H1 (cell line): ENCODE measurements at regions not wholly inside any gene's neighbourhood (a gene's known extent, or its start where the extent isn't known, plus 50 kb on each side); places are given as distances from the start of the nearest gene placed in this dataset.

Experiments
- CTCF ChIA-PET: fragments of 300-600 bp; sonication (Branson Sonifier 250); formaldehyde crosslinking; loops from one replicate; lab custom pipeline; 2021; ENCODE audit not compliant: partially characterized antibody; lab: Charles Lee
- POLR2A ChIA-PET: fragments of 300-600 bp; sonication (Branson Sonifier 250); formaldehyde crosslinking; loops from one replicate; lab custom pipeline; 2021; ENCODE audit warnings: inconsistent platforms; ENCODE audit not compliant: partially characterized antibody; lab: Charles Lee
- DNase-seq, 2 experiments: peaks; one replicate each; pipeline versions ENCODE4 v3.0.0 to v3.0.0-alpha.2; 2010 to 2022; ENCODE audit warnings: low spot score in 2 of 2, low read depth in 1 of 2, mixed read lengths in 1 of 2
- FAIRE-seq: peaks from 2 replicates; lab custom pipeline; 2011; peaks lifted over from hg19 to GRCh38; lab: Jason Lieb, UNC
- H2AFZ ChIP-seq: 2 replicates; pipeline ENCODE4 v1.8.1; 2012; ENCODE audit warnings: low read length, inconsistent platforms
- H2AK5ac ChIP-seq: 2 replicates; pipeline ENCODE4 v1.6.1; 2013; ENCODE audit warnings: low read depth, low read length
- H2BK120ac ChIP-seq: replicated peaks from 2 replicates; pipeline ENCODE3; 2013; ENCODE audit warnings: low read depth, low read length, inconsistent platforms
- H2BK12ac ChIP-seq: 2 replicates; pipeline ENCODE4 v1.6.1; 2013; ENCODE audit warnings: low read depth, low read length
- H2BK15ac ChIP-seq: 2 replicates; pipeline ENCODE4 v1.6.1; 2013; ENCODE audit warnings: low read length
- H2BK20ac ChIP-seq: 2 replicates; pipeline ENCODE4 v1.6.1; 2013; ENCODE audit warnings: low read length
- H2BK5ac ChIP-seq: 2 replicates; pipeline ENCODE4 v1.6.1; 2013; ENCODE audit warnings: low read depth, low read length
- H3K14ac ChIP-seq: 2 replicates; pipeline ENCODE4 v1.6.1; 2013; ENCODE audit warnings: inconsistent platforms; ENCODE audit not compliant: insufficient read length
- H3K18ac ChIP-seq: 2 replicates; pipeline ENCODE4 v1.6.1; 2013; ENCODE audit warnings: low read length; ENCODE audit errors: extremely low read depth
- H3K23ac ChIP-seq: 2 replicates; pipeline ENCODE4 v1.6.1; 2013; ENCODE audit warnings: inconsistent platforms; ENCODE audit not compliant: insufficient read length
- H3K23me2 ChIP-seq: 2 replicates; pipeline ENCODE4 v1.6.1; 2013; ENCODE audit warnings: low read depth, low read length
- H3K27ac ChIP-seq: 2 replicates; pipeline ENCODE4 v1.6.1; 2011; ENCODE audit warnings: low read depth, low read length, inconsistent platforms
- H3K27me3 ChIP-seq, 4 experiments: replicated peaks in 1 of 4; 1 replicate in 1 of 4; 2 replicates in 3 of 4; pipeline versions ENCODE4 v1.6.1 to v1.8.1; 2011 to 2013; ENCODE audit warnings: low read length in 3 of 4, mild to moderate bottlenecking in 3 of 4, inconsistent platforms in 2 of 4, mixed read lengths in 2 of 4, moderate library complexity in 1 of 4; ENCODE audit not compliant: control insufficient read depth in 3 of 4, insufficient read depth in 3 of 4; ENCODE audit errors: extremely low read depth in 1 of 4
- H3K36me3 ChIP-seq, 4 experiments: 2 replicates each; pipeline versions ENCODE4 v1.6.1 to v1.8.1; 2011 to 2013; ENCODE audit warnings: mild to moderate bottlenecking in 4 of 4, low read length in 3 of 4, moderate library complexity in 2 of 4, control low read depth in 1 of 4, inconsistent platforms in 1 of 4; ENCODE audit not compliant: insufficient read depth in 4 of 4, control insufficient read depth in 2 of 4
- H3K4ac ChIP-seq: replicated peaks from 2 replicates; pipeline ENCODE3; 2013; ENCODE audit warnings: low read length, low read depth, mixed read lengths, inconsistent platforms; ENCODE audit not compliant: insufficient read length
- H3K4me1 ChIP-seq, 4 experiments: replicated peaks in 1 of 4; 1 replicate in 1 of 4; 2 replicates in 3 of 4; pipeline versions ENCODE4 v1.6.1 to v1.8.1; 2011 to 2013; ENCODE audit warnings: low read length in 3 of 4, inconsistent platforms in 2 of 4, mixed read lengths in 1 of 4; ENCODE audit not compliant: insufficient read depth in 4 of 4, control insufficient read depth in 3 of 4
- H3K4me2 ChIP-seq, 2 experiments: 2 replicates each; pipeline versions ENCODE4 v1.6.1 to v1.8.1; 2011 to 2013; ENCODE audit warnings: low read depth in 2 of 2, low read length in 2 of 2, control low read depth in 1 of 2, inconsistent platforms in 1 of 2, mild to moderate bottlenecking in 1 of 2; ENCODE audit not compliant: insufficient read depth in 1 of 2
- H3K4me3 ChIP-seq, 4 experiments: fragments of 200-600, 300-600 bp in 1 of 4; sonication (generic), shearing (Covaris generic), sonication (Bioruptor Twin) in 1 of 4; 2 replicates each; pipeline versions ENCODE4 v1.5.1 to v1.8.1; 2011 to 2016; ENCODE audit warnings: low read length in 4 of 4, low read depth in 3 of 4, control low read depth in 2 of 4, inconsistent platforms in 2 of 4, mild to moderate bottlenecking in 2 of 4, mixed read lengths in 1 of 4, moderate library complexity in 1 of 4; ENCODE audit not compliant: insufficient read depth in 2 of 4; ENCODE audit errors: extremely low read depth in 1 of 4
- H3K56ac ChIP-seq: replicated peaks from 2 replicates; pipeline ENCODE3; 2013; ENCODE audit warnings: low read depth, mild to moderate bottlenecking, mixed read lengths, low read length, inconsistent platforms; ENCODE audit not compliant: insufficient read length
- H3K79me1 ChIP-seq: 2 replicates; pipeline ENCODE4 v1.6.1; 2013; ENCODE audit warnings: low read depth, low read length, control low read depth
- H3K79me2 ChIP-seq, 2 experiments: 2 replicates each; pipeline versions ENCODE4 v1.6.1 to v1.8.1; 2012 to 2013; ENCODE audit warnings: low read length in 2 of 2, mild to moderate bottlenecking in 2 of 2, inconsistent platforms in 1 of 2; ENCODE audit not compliant: insufficient read depth in 2 of 2, control insufficient read depth in 1 of 2
- H3K9ac ChIP-seq, 4 experiments: replicated peaks in 1 of 4; 1 replicate in 1 of 4; 2 replicates in 3 of 4; pipeline versions ENCODE4 v1.6.1 to v1.8.1; 2011 to 2013; ENCODE audit warnings: low read depth in 3 of 4, low read length in 3 of 4, control low read depth in 2 of 4, mild to moderate bottlenecking in 2 of 4, moderate library complexity in 2 of 4, inconsistent platforms in 1 of 4; ENCODE audit errors: extremely low read depth in 1 of 4
- H3K9me3 ChIP-seq, 2 experiments: 2 replicates each; pipeline versions ENCODE4 v1.6.1 to v1.8.1; 2012 to 2013; ENCODE audit warnings: mild to moderate bottlenecking in 2 of 2, moderate library complexity in 2 of 2, control low read depth in 1 of 2, inconsistent platforms in 1 of 2, low read depth in 1 of 2, low read length in 1 of 2, mixed read lengths in 1 of 2; ENCODE audit not compliant: insufficient read depth in 2 of 2
- H4K20me1 ChIP-seq, 2 experiments: replicated peaks in 1 of 2; 2 replicates each; pipeline versions ENCODE3 to v1.8.1; 2011 to 2013; ENCODE audit warnings: inconsistent platforms in 2 of 2, low read length in 2 of 2, mild to moderate bottlenecking in 1 of 2; ENCODE audit not compliant: insufficient read depth in 2 of 2, control insufficient read depth in 1 of 2
- H4K5ac ChIP-seq: 2 replicates; pipeline ENCODE4 v1.6.1; 2013; ENCODE audit warnings: low read length, low read depth, mixed read lengths, inconsistent platforms; ENCODE audit not compliant: insufficient read length
- H4K8ac ChIP-seq: 2 replicates; pipeline ENCODE4 v1.8.0; 2013; ENCODE audit warnings: mild to moderate bottlenecking, moderate library complexity, low read length, inconsistent platforms; ENCODE audit not compliant: insufficient read depth; ENCODE audit errors: extremely low read depth
- H4K91ac ChIP-seq: replicated peaks from 2 replicates; pipeline ENCODE3; 2013; ENCODE audit warnings: low read length, mixed read lengths, inconsistent platforms; ENCODE audit not compliant: insufficient read length
- ATF2 ChIP-seq: IDR thresholded peaks from 2 replicates; pipeline ENCODE4 v1.6.1; 2012; ENCODE audit warnings: low read length, inconsistent platforms
- CBX5 ChIP-seq: fragments of 300-800, 300-1000 bp; sonication (generic); IDR thresholded peaks from 2 replicates; pipeline ENCODE4 v1.7.1; 2016; ENCODE audit warnings: antibody characterized with exemption, low read length, low read depth
- CBX8 ChIP-seq: fragments of 300-800, 300-1000 bp; sonication (generic); IDR thresholded peaks from 2 replicates; pipeline ENCODE4 v1.7.1; 2016; ENCODE audit warnings: low read depth, low read length, borderline replicate concordance
- CHD1 ChIP-seq: IDR thresholded peaks from 2 replicates; pipeline ENCODE4 v1.6.1; 2012; ENCODE audit warnings: low read depth, low read length, improper control_type of control experiment
- EZH2 ChIP-seq: fragments of 200-600 bp; sonication (generic); IDR thresholded peaks from 2 replicates; pipeline ENCODE4 v1.7.1; 2012; ENCODE audit warnings: low read depth, mild to moderate bottlenecking, moderate library complexity, low read length, inconsistent platforms; ENCODE audit not compliant: severe bottlenecking
- RFX5 ChIP-seq: IDR thresholded peaks from 2 replicates; pipeline ENCODE4 v1.6.1; 2011; ENCODE audit warnings: low read depth, low read length, improper control_type of control experiment, borderline replicate concordance
- SP4 ChIP-seq: IDR thresholded peaks from 2 replicates; pipeline ENCODE4 v1.6.1; 2012; ENCODE audit warnings: low read length, inconsistent platforms
- WGBS, 2 experiments: shearing (Covaris generic) in 1 of 2; methylation state at CpG; one replicate each; pipeline versions ENCODE4 v1.1.6 to v1.1.7; 2013 to 2015; ENCODE audit warnings: low lambda C conversion rate in 2 of 2, mixed read lengths in 2 of 2, inconsistent platforms in 1 of 2, low coverage in 1 of 2, missing lambda C conversion rate in 1 of 2; ENCODE audit not compliant: insufficient replicate concordance in 2 of 2, insufficient coverage in 1 of 2, insufficient read length in 1 of 2; ENCODE audit errors: extremely low coverage in 1 of 2, missing lambda C conversion rate in 1 of 2; 5-methylcytosine and 5-hydroxymethylcytosine counted together

- no peaks in the 10 kb centered on the region for H4K20me1 ChIP-seq
- no peak overlapping the region; a peak in 1 of 7 replicates for H3K9ac ChIP-seq
- H2AK5ac ChIP-seq = peak overlapping the region; percentile 94
- peak overlapping the region; percentile 85 for H3K56ac ChIP-seq
- no peaks in the 10 kb centered on the region for H3K9me3 ChIP-seq
- H3K23me2 ChIP-seq = no peaks in the 10 kb centered on the region; the same call in 1 of the 2 replicates
- peak overlapping the region; percentile 72 for H3K4ac ChIP-seq
- FAIRE-seq (peak; percentile 99), DNase-seq (no peak)
- ChIA-PET CTCF (interaction anchor here (0.6 to 4.1 kb wide), 9 partner anchors 11 to 275 kb away, joined by 3 to 56 read pairs (median 3); no protein-coding TSS in a partner anchor), POLR2A (interaction anchor here (0.8 to 1.6 kb wide), 7 partner anchors 9 to 358 kb away, joined by 3 to 6 read pairs (median 3); no protein-coding TSS in a partner anchor)
- H3K79me1 ChIP-seq = no peaks in the 10 kb centered on the region
- H3K4me3 ChIP-seq = peak overlapping the region in 1 of 4 experiments; percentile 9; a peak in 1 of 8 replicates
- no peak overlapping the region for H2BK15ac ChIP-seq
- H4K91ac ChIP-seq = peak overlapping the region; percentile 93
- 9% methylated on average over 2 of the region's 2 CpGs; no CpG with 5 or more reads in 1 of the 2 experiments for WGBS, 2 experiments
- no peaks in the 10 kb centered on the region for H3K79me2 ChIP-seq
- no peak overlapping the region for H2AFZ ChIP-seq
- peak overlapping the region; percentile 90 for H4K5ac ChIP-seq
- peak overlapping the region; percentile 60; the same call in 1 of the 2 replicates for H3K27ac ChIP-seq
- H3K23ac ChIP-seq = no peak overlapping the region
- peak overlapping the region; percentile 99 for H3K18ac ChIP-seq
- peak overlapping the region; percentile 98 for H2BK20ac ChIP-seq
- H3K14ac ChIP-seq = peak overlapping the region; percentile 78
- H3K4me1 ChIP-seq = peaks cover 6 to 22% (median 19%) of the 10 kb centered on the region in 4 experiments; a peak in 6 of 7 replicates
- H2BK12ac ChIP-seq = peak overlapping the region; percentile 99
- no peaks in the 10 kb centered on the region for H3K27me3 ChIP-seq
- H4K8ac ChIP-seq = no peak overlapping the region
- H3K4me2 ChIP-seq = peak overlapping the region; percentile 32 to 62
- no peaks in the 10 kb centered on the region for H3K36me3 ChIP-seq
- H2BK5ac ChIP-seq = peak overlapping the region; percentile 99
- H2BK120ac ChIP-seq = peak overlapping the region; percentile 99
- TF ChIP-seq RFX5 = no peak
- no peak for TF ChIP-seq CBX5
- no peak for TF ChIP-seq CHD1
- no peak for TF ChIP-seq SP4
- TF ChIP-seq EZH2 = no peak
- TF ChIP-seq CBX8 = no peak
- TF ChIP-seq ATF2 = 0 out of 2 replicates have a peak, but pooled peaks have one; percentile 41
These were observed 103.1 kb upstream of the SHISA3 start for GRCh38 chr4:42293967-42294813.
